Psoas muscle (tissue), 7 donors: ENCODE measurements at regions not wholly inside any gene's neighbourhood (a gene's known extent, or its start where the extent isn't known, plus 50 kb on each side); places are given as distances from the start of the nearest gene placed in this dataset.
A peak's percentile ranks its signal among the peaks of the same experiment; 100 is the strongest.

Experiments
- ATAC-seq, 4 donors: fragments of 200-7000 bp; cut with Tn5 transposase; one replicate each; pipeline ENCODE4 v1.9.1; 2020; ENCODE audit warnings: moderate library complexity in 3 of 4, mild to moderate bottlenecking in 2 of 4
- DNase-seq, 2 donors: peaks; one replicate each; pipeline ENCODE4 v3.0.0-alpha.2; 2020
- H3K27ac ChIP-seq: fragments of 200-600 bp; one replicate; pipeline ENCODE4 v1.8.0; 2022
- H3K27me3 ChIP-seq, 3 donors: fragments of 200-600 bp in 1 of 3; one replicate each; pipeline versions ENCODE4 v1.6.1 to v1.8.0; 2013 to 2022; ENCODE audit warnings: low read length in 2 of 3, mild to moderate bottlenecking in 2 of 3, moderate library complexity in 1 of 3; ENCODE audit not compliant: insufficient read depth in 3 of 3
- H3K36me3 ChIP-seq, 2 donors: fragments of 200-600 bp in 1 of 2; one replicate each; pipeline versions ENCODE4 v1.6.1 to v1.8.0; 2013 to 2022; ENCODE audit warnings: low read depth in 1 of 2, mild to moderate bottlenecking in 1 of 2, moderate library complexity in 1 of 2; ENCODE audit not compliant: insufficient read depth in 1 of 2
- H3K4me1 ChIP-seq: fragments of 200-600 bp; one replicate; pipeline ENCODE4 v1.8.0; 2022
- H3K4me3 ChIP-seq: fragments of 200-600 bp; one replicate; pipeline ENCODE4 v1.8.0; 2022; ENCODE audit warnings: mild to moderate bottlenecking
- H3K9me3 ChIP-seq: fragments of 200-600 bp; one replicate; pipeline ENCODE4 v1.8.0; 2022
- WGBS, 3 donors: extraction: QIAGEN DNeasy Blood & Tissue Kit; methylation state at CpG; one replicate each; pipeline versions ENCODE4 v1.1.6 to v1.1.7; 2013; 5-methylcytosine and 5-hydroxymethylcytosine counted together
- intact Hi-C, 2 donors: fragments of 100-400 bp; cut with DNase I; formaldehyde crosslinking; loops; one replicate each; pipeline versions ENCODE4 v1.11.0 to v1.14.2; 2022
- TF ChIP-seq, protein P1 (sequence below): fragments of 200-600 bp; IDR thresholded peaks from one replicate; pipeline ENCODE4 v1.8.0; 2022; ENCODE audit warnings: antibody characterized with exemption
- donor health status: healthy with polysubstance abuse.
- donor health status: DM: no; HTN: no; CAD: no; lungs with moderate emphysema.
- donor health status: Bipolar disorder and iron deficiency.
- donor health status: healthy.
- donor health status: DM: yes; HTN: yes; CAD: no.
- donor health status: DM: no; HTN: no; CAD: no.
- donor health status: DM: yes; HTN: yes; CAD: no.

DNA sequence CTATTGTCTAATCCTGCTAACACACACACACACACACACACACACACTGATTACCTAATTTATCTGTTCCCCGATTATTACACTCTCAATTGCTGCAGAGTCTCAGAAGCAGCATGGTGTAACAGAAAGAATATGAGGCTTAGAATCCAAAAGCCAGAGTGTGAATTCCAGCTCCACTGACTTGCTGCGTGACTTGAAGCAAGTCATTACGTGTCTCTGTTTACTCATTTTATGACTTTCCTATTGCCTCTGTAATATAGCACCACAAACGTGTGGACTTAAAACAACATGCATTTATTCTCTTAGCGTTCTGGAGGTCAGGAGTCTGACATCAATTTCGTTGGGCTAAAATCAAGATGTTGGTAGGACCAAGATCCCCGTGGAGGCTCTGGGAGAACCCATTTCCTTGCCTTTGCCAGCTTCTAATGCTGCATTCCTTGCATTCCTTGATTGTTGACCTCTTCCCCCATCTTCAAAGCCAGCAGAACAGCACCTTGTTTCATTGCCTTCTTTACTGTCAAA lies 55.9 kb upstream of the ATP5PO start:
- no peak overlapping the region for H3K27ac ChIP-seq
- DNase-seq, result no peak
- H3K9me3 ChIP-seq, result no peaks in the 10 kb centered on the region
- H3K4me1 ChIP-seq, result peaks cover 23% of the 10 kb centered on the region
- H3K36me3 ChIP-seq, result no peaks in the 10 kb centered on the region
- ATAC-seq, result no peak
- no peak overlapping the region for H3K4me3 ChIP-seq
- TF ChIP-seq, protein P1, sequence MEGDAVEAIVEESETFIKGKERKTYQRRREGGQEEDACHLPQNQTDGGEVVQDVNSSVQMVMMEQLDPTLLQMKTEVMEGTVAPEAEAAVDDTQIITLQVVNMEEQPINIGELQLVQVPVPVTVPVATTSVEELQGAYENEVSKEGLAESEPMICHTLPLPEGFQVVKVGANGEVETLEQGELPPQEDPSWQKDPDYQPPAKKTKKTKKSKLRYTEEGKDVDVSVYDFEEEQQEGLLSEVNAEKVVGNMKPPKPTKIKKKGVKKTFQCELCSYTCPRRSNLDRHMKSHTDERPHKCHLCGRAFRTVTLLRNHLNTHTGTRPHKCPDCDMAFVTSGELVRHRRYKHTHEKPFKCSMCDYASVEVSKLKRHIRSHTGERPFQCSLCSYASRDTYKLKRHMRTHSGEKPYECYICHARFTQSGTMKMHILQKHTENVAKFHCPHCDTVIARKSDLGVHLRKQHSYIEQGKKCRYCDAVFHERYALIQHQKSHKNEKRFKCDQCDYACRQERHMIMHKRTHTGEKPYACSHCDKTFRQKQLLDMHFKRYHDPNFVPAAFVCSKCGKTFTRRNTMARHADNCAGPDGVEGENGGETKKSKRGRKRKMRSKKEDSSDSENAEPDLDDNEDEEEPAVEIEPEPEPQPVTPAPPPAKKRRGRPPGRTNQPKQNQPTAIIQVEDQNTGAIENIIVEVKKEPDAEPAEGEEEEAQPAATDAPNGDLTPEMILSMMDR, result no peak
- WGBS, 3 donors, result 55 to 63% (median 61%) methylated on average over 7 of the region's 7 CpGs
- no peaks in the 10 kb centered on the region for H3K27me3 ChIP-seq
- intact Hi-C loops, result no loop called here

DNA sequence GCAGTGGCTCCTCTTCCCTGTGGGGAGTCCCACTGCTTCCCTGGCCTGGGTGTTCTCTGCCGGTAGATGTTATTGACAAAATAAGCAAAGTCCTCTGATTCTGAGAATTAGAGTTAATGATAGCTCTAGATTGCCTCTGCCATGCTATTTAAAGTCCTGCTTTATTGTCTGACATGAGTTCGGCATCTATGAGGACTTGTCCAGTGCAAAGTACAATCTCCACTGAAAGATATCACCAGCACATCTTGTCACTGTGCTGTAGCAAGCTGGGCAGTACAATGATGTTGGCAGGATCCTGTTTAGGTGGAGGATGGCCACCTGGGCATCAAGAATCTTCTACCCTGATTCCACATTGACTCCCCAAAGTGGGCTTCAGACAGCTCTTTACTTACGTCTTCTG lies 54.0 kb upstream of the ATP5PO start:
- 67 to 76% (median 67%) methylated on average over 3 of the region's 3 CpGs for WGBS, 3 donors
- Histone ChIP-seq H3K4me1 (peaks cover 23% of the 10 kb centered on the region), H3K4me3 (no peak overlapping the region), H3K27ac (no peak overlapping the region), H3K36me3 (no peaks in the 10 kb centered on the region), H3K27me3 (no peaks in the 10 kb centered on the region), H3K9me3 (no peaks in the 10 kb centered on the region)
- DNase-seq, result no peak
- ATAC-seq, result no peak
- intact Hi-C loops, result no loop called here
- TF ChIP-seq, protein P1, result no peak

DNA sequence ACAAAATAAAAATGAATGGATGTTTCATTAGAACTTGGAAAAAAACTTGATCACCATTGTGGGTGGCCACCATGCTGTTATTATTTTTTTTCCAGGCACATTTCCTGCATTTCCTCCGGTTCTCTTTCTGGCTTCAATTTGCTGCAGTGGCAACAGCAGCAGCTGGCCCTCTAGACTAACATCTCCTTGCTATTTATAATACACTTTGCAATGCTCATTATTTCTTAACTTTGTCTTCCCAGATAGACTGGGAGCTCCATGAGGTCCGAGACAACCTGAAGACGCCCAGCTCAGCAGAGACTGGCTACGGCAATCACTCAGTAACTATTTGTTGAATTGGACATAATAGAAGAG lies 53.4 kb upstream of the ATP5PO start:
- peak overlapping the region; percentile 21 for H3K27ac ChIP-seq
- H3K9me3 ChIP-seq, result no peaks in the 10 kb centered on the region
- WGBS, 3 donors, result 33 to 66% (median 37%) methylated on average over 4 of the region's 4 CpGs
- peak; percentile 47 to 80 (median 71) for ATAC-seq
- no peaks in the 10 kb centered on the region for H3K27me3 ChIP-seq
- no peak for DNase-seq
- peaks cover 23% of the 10 kb centered on the region for H3K4me1 ChIP-seq
- TF ChIP-seq, protein P1, result no peak
- H3K36me3 ChIP-seq, result no peaks in the 10 kb centered on the region
- no peak overlapping the region for H3K4me3 ChIP-seq
- intact Hi-C loops, result no loop called here

DNA sequence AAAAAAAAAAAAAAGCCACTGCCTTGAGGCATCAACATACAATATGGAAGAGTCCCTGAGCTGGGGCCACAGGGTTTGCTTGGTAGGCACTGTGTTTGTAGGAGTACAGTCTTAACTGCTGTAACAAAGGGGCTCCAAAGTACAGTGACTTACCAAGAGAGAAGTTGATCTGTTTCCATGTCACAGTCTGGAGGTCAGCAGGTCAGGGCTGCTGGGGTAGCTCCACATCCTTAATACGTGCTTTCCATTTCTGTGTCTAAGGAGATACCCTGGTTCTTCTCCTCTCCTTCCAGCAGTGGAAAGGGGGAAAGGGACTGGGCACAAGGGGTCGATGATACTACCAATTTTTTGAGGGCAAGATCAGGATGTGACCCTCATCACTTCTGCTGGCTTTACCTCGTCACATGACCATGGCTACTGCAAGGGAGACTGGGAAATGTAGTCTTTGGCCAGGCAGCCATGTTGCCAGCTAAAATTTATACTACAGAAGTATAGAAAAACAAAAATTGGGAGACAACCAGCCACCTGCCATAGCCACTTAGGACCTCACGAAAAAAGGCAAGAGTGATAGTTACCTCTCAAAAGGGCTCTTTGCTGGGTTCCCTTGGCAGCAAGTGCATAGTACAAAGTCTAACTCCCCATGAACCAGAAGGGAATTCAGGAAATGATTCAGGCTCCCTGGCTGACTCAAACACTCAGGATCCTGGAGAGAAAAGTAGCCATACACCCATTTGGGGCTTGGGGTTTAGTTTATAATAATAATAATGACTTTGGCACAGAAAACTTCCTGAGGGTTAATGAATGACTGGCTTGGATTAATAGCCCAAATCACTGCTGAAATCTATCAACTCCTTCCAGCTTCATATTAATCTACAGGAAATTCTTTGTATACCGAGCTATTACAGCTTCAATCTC lies 52.7 kb upstream of the ATP5PO start:
- DNase-seq (no peak), ATAC-seq (peak in 3 of 4 donors; percentile 68 to 78 (median 76))
- Histone ChIP-seq H3K27me3 (no peaks in the 10 kb centered on the region), H3K9me3 (no peaks in the 10 kb centered on the region), H3K36me3 (no peaks in the 10 kb centered on the region), H3K27ac (peak overlapping the region; percentile 21), H3K4me1 (peaks cover 23% of the 10 kb centered on the region), H3K4me3 (no peak overlapping the region)
- intact Hi-C loops, result no loop called here
- WGBS, 3 donors, result 48 to 63% (median 56%) methylated on average over 5 of the region's 5 CpGs
- TF ChIP-seq, protein P1, result no peak
